Endothelial cell of umbilical vein (primary cell): ENCODE measurements at regions not wholly inside any gene's neighbourhood (a gene's known extent, or its start where the extent isn't known, plus 50 kb on each side); places are given as distances from the start of the nearest gene placed in this dataset.
A peak's percentile ranks its signal among the peaks of the same experiment; 100 is the strongest.

Experiments
- BruUV-seq: library from RNA; stranded (reverse); fragments of 400-500 nt; replicated peaks from 2 replicates; lab custom pipeline; 2021; lab: Mats Ljungman, UMichigan
- CTCF ChIA-PET: fragments of 300-600, 350-600 bp; sonication (Branson Sonifier 250); formaldehyde crosslinking; loops from one replicate; lab custom pipeline; 2021; ENCODE audit warnings: antibody characterized with exemption, inconsistent platforms; lab: Charles Lee
- POLR2A ChIA-PET: fragments of 300-600, 350-600 bp; sonication (Branson Sonifier 250); formaldehyde crosslinking; loops from one replicate; lab custom pipeline; 2021; ENCODE audit warnings: antibody characterized with exemption, inconsistent platforms; lab: Charles Lee
- DNase-seq: peaks from one replicate; pipeline ENCODE4 v3.0.0-alpha.2; 2011; ENCODE audit warnings: low read depth, low spot score
- FAIRE-seq: peaks from 2 replicates; lab custom pipeline; 2011; peaks lifted over from hg19 to GRCh38; lab: Jason Lieb, UNC
- H2AFZ ChIP-seq: 2 replicates; pipeline ENCODE4 v1.6.0; 2012; ENCODE audit warnings: low read depth, low read length, control low read depth, inconsistent platforms
- H3K27ac ChIP-seq: 2 replicates; pipeline ENCODE4 v1.5.1; 2011; ENCODE audit warnings: low read depth, mild to moderate bottlenecking, control low read depth, low read length, moderate library complexity; ENCODE audit not compliant: insufficient read depth
- H3K27me3 ChIP-seq, 2 experiments: 2 replicates each; pipeline versions ENCODE4 v1.6.0 to v1.6.1; 2011; ENCODE audit warnings: low read length in 2 of 2, mixed read lengths in 1 of 2; ENCODE audit not compliant: control insufficient read depth in 2 of 2, insufficient read depth in 2 of 2
- H3K36me3 ChIP-seq, 2 experiments: 2 replicates in 1 of 2; 3 replicates in 1 of 2; pipeline ENCODE4 v1.5.1; 2011; ENCODE audit warnings: low read length in 2 of 2, mild to moderate bottlenecking in 1 of 2, moderate library complexity in 1 of 2; ENCODE audit not compliant: control insufficient read depth in 2 of 2, insufficient read depth in 2 of 2; ENCODE audit errors: extremely low read depth in 1 of 2
- H3K4me1 ChIP-seq: 3 replicates; pipeline ENCODE4 v1.5.1; 2011; ENCODE audit warnings: mild to moderate bottlenecking, low read length; ENCODE audit not compliant: control insufficient read depth, insufficient read depth; ENCODE audit errors: extremely low read depth
- H3K4me2 ChIP-seq: 2 replicates; pipeline ENCODE4 v1.6.1; 2011; ENCODE audit warnings: low read length, control low read depth, mixed read lengths; ENCODE audit not compliant: insufficient read depth
- H3K4me3 ChIP-seq, 3 experiments: fragments of 200-600 bp in 1 of 3; sonication (generic), shearing (Covaris generic) in 1 of 3; replicated peaks in 1 of 3; 2 replicates each; pipeline ENCODE4 v1.5.1; 2011 to 2016; ENCODE audit warnings: control low read depth in 3 of 3, low read length in 3 of 3, mild to moderate bottlenecking in 2 of 3, inconsistent platforms in 1 of 3, low read depth in 1 of 3, moderate library complexity in 1 of 3; ENCODE audit not compliant: insufficient read depth in 1 of 3
- H3K79me2 ChIP-seq: 2 replicates; pipeline ENCODE4 v1.6.0; 2012; ENCODE audit warnings: low read length, inconsistent platforms; ENCODE audit not compliant: control insufficient read depth, insufficient read depth
- H3K9ac ChIP-seq: replicated peaks from 2 replicates; pipeline ENCODE3; 2011; ENCODE audit warnings: low read length, control low read depth; ENCODE audit not compliant: insufficient read depth; ENCODE audit errors: extremely low read depth
- H3K9me1 ChIP-seq: replicated peaks from 3 replicates; pipeline ENCODE4 v1.6.0; 2011; ENCODE audit warnings: mild to moderate bottlenecking, low read length; ENCODE audit not compliant: control insufficient read depth, insufficient read depth; ENCODE audit errors: extremely low read depth
- H3K9me3 ChIP-seq: replicated peaks from 2 replicates; pipeline ENCODE4 v1.5.1; 2012; ENCODE audit warnings: low read length, inconsistent platforms; ENCODE audit not compliant: control insufficient read depth, insufficient read depth
- H4K20me1 ChIP-seq: replicated peaks from 2 replicates; pipeline ENCODE3; 2011; ENCODE audit warnings: mild to moderate bottlenecking, low read length; ENCODE audit not compliant: control insufficient read depth, insufficient read depth; ENCODE audit errors: extremely low read depth
- EZH2 ChIP-seq: IDR thresholded peaks from 2 replicates; pipeline ENCODE4 v1.6.1; 2012; ENCODE audit warnings: borderline replicate concordance, low read depth, mild to moderate bottlenecking, moderate library complexity, low read length, inconsistent platforms; ENCODE audit not compliant: severe bottlenecking
- FOS ChIP-seq: IDR thresholded peaks from 2 replicates; pipeline ENCODE4 v1.6.1; 2011; ENCODE audit warnings: mild to moderate bottlenecking, low read length, moderate library complexity, borderline replicate concordance; ENCODE audit not compliant: insufficient read depth
- GATA2 ChIP-seq: IDR thresholded peaks from 2 replicates; pipeline ENCODE4 v1.7.0; 2011; ENCODE audit warnings: low read depth, mild to moderate bottlenecking, moderate library complexity, mixed read lengths, low read length; ENCODE audit not compliant: insufficient read length, insufficient read depth
- JUN ChIP-seq: IDR thresholded peaks from 2 replicates; pipeline ENCODE4 v1.6.1; 2011; ENCODE audit warnings: borderline replicate concordance, low read depth; ENCODE audit not compliant: insufficient read length, insufficient read depth
- MYC ChIP-seq: IDR thresholded peaks from one replicate; pipeline ENCODE4 v1.6.1; 2011; ENCODE audit warnings: mild to moderate bottlenecking, low read depth, low read length
- POLR2A ChIP-seq: IDR thresholded peaks from 2 replicates; pipeline ENCODE4 v1.6.1; 2012; ENCODE audit warnings: low read depth, mild to moderate bottlenecking, control low read depth, low read length
- POLR2AphosphoS5 ChIP-seq: IDR thresholded peaks from 2 replicates; pipeline ENCODE4 v1.6.1; 2012; ENCODE audit warnings: low read depth, mild to moderate bottlenecking, control low read depth, low read length, moderate library complexity; ENCODE audit not compliant: insufficient read depth
- dilution Hi-C: fragments of 300-500 bp; cut with MboI; formaldehyde crosslinking; loops from one replicate; pipeline ENCODE4 v1.15.0; 2019; ENCODE audit warnings: low sequenced_read_pairs; ENCODE audit not compliant: extremely low pct_ligation_motif_present
- intact Hi-C: fragments of 100-400 bp; cut with micrococcal nuclease; formaldehyde crosslinking; loops from one replicate; pipeline ENCODE4 v1.10.0; 2022
- TF ChIP-seq, protein P1 (sequence below), 2 donors: IDR thresholded peaks; 1 replicate in 1 of 2; 2 replicates in 1 of 2; pipeline ENCODE4 v1.5.1; 2011; ENCODE audit warnings: low read length in 2 of 2, mild to moderate bottlenecking in 2 of 2, moderate library complexity in 2 of 2, control low read depth in 1 of 2, inconsistent platforms in 1 of 2, low read depth in 1 of 2; ENCODE audit not compliant: insufficient read depth in 1 of 2; ENCODE audit errors: extremely low read depth in 1 of 2
- TF ChIP-seq, protein P2 (sequence below): IDR thresholded peaks from 2 replicates; pipeline ENCODE4 v1.6.1; 2011; ENCODE audit not compliant: insufficient read depth, insufficient read length

DNA sequence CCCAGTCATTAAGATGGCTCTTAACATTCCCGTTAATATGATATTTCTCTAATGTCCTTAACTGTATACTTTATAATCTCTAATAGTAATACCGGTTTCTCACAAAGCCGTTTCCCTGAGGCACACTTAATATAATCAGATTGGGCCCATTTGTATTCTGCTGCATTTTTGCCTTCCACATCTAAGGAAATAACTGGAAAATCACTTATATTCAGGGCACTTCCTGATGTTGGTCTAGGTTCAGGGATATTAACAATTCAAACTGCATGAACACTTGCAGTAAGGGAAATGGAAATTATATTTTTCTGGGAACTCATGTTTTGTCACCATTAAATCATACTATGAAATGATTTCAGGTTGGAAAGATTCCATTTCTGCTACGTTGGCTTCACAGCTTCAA, 119.8 kb downstream of the TPR start:
- no peak for FAIRE-seq
- H4K20me1 ChIP-seq: no peaks in the 10 kb centered on the region
- no peaks in the 10 kb centered on the region for H3K79me2 ChIP-seq
- H3K36me3 ChIP-seq: no peaks in the 10 kb centered on the region
- H3K4me3 ChIP-seq: no peak overlapping the region
- no peaks in the 10 kb centered on the region for H3K9me3 ChIP-seq
- H3K4me1 ChIP-seq: no peaks in the 10 kb centered on the region
- H3K9me1 ChIP-seq: no peaks in the 10 kb centered on the region
- intact Hi-C loops (no loop called here), dilution Hi-C loops (no loop called here)
- no peak for TF ChIP-seq POLR2AphosphoS5
- TF ChIP-seq, protein P1, sequence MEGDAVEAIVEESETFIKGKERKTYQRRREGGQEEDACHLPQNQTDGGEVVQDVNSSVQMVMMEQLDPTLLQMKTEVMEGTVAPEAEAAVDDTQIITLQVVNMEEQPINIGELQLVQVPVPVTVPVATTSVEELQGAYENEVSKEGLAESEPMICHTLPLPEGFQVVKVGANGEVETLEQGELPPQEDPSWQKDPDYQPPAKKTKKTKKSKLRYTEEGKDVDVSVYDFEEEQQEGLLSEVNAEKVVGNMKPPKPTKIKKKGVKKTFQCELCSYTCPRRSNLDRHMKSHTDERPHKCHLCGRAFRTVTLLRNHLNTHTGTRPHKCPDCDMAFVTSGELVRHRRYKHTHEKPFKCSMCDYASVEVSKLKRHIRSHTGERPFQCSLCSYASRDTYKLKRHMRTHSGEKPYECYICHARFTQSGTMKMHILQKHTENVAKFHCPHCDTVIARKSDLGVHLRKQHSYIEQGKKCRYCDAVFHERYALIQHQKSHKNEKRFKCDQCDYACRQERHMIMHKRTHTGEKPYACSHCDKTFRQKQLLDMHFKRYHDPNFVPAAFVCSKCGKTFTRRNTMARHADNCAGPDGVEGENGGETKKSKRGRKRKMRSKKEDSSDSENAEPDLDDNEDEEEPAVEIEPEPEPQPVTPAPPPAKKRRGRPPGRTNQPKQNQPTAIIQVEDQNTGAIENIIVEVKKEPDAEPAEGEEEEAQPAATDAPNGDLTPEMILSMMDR (IDR thresholded peaks at IDR 0.05; ENCODE audit: extremely low read depth in 1 of 2, insufficient read depth in 1 of 2, low read depth in 1 of 2, low read length in 2 of 2): no peak
- TF ChIP-seq EZH2: no peak
- TF ChIP-seq POLR2A: no peak
- no peak for TF ChIP-seq MYC
- TF ChIP-seq, protein P2, sequence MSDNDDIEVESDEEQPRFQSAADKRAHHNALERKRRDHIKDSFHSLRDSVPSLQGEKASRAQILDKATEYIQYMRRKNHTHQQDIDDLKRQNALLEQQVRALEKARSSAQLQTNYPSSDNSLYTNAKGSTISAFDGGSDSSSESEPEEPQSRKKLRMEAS: no peak
- no peak for TF ChIP-seq FOS
- no peak for TF ChIP-seq JUN
- no peak for TF ChIP-seq GATA2
- peaks cover 3 to 4% of the 10 kb centered on the region in 2 experiments for H3K27me3 ChIP-seq
- ChIA-PET CTCF (no interaction called here), POLR2A (no interaction called here)
- DNase-seq: peak; percentile 63
- no TSS peak for BruUV-seq
- H3K4me2 ChIP-seq: no peak overlapping the region
- no peak overlapping the region for H2AFZ ChIP-seq
- no peak overlapping the region for H3K9ac ChIP-seq
- H3K27ac ChIP-seq: no peak overlapping the region
